Keratinocyte (primary cell): ENCODE measurements at regions not wholly inside any gene's neighbourhood (a gene's known extent, or its start where the extent isn't known, plus 50 kb on each side); places are given as distances from the start of the nearest gene placed in this dataset.

Experiments
- EZH2 ChIP-seq: IDR thresholded peaks from one replicate; pipeline ENCODE4 v1.6.1; 2012; ENCODE audit warnings: inconsistent platforms, mild to moderate bottlenecking, low read length, moderate library complexity
- TF ChIP-seq, protein P1 (sequence below), 3 experiments: IDR thresholded peaks in 1 of 3; conservative IDR thresholded peaks in 1 of 3; optimal IDR thresholded peaks in 1 of 3; 2 replicates in 2 of 3; 3 replicates in 1 of 3; pipeline versions ENCODE3 to v1.5.1; 2011; ENCODE audit warnings: low read length in 3 of 3, mild to moderate bottlenecking in 3 of 3, moderate library complexity in 2 of 3, control low read depth in 1 of 3, inconsistent platforms in 1 of 3; ENCODE audit not compliant: insufficient read depth in 2 of 3; ENCODE audit errors: extremely low read depth in 1 of 3

DNA sequence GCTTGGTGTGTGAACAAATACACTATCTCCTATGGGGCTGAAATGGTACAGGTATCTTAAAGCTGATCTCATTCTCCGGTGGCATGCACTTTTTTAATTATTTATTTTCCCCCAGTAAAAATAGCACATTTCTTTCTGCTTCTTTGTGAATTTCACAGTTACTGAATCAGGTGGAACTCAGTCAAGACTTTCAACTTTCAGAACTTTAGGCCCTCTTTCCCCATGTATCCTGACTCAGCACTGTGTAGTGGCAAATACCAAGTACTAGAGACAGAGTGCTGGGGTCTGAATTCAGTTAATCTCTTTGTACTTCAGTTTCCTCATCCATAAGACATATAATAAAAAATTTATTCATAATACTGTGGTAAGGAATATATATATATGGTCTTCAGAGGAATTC lies 223.9 kb downstream of the CSNK2A3 start:
- TF ChIP-seq, protein P1, sequence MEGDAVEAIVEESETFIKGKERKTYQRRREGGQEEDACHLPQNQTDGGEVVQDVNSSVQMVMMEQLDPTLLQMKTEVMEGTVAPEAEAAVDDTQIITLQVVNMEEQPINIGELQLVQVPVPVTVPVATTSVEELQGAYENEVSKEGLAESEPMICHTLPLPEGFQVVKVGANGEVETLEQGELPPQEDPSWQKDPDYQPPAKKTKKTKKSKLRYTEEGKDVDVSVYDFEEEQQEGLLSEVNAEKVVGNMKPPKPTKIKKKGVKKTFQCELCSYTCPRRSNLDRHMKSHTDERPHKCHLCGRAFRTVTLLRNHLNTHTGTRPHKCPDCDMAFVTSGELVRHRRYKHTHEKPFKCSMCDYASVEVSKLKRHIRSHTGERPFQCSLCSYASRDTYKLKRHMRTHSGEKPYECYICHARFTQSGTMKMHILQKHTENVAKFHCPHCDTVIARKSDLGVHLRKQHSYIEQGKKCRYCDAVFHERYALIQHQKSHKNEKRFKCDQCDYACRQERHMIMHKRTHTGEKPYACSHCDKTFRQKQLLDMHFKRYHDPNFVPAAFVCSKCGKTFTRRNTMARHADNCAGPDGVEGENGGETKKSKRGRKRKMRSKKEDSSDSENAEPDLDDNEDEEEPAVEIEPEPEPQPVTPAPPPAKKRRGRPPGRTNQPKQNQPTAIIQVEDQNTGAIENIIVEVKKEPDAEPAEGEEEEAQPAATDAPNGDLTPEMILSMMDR (optimal IDR thresholded peaks at IDR 0.05 in 1 of 3, IDR thresholded peaks at IDR 0.05 in 1 of 3, conservative IDR thresholded peaks at IDR 0.05 in 1 of 3; ENCODE audit: extremely low read depth in 1 of 3, insufficient read depth in 2 of 3, low read length in 3 of 3) = no peak
- TF ChIP-seq EZH2 = no peak
